Panc1 (cell line): ENCODE measurements at regions not wholly inside any gene's neighbourhood (a gene's known extent, or its start where the extent isn't known, plus 50 kb on each side); places are given as distances from the start of the nearest gene placed in this dataset.

Experiments
- POLR2AphosphoS5 ChIP-seq: IDR thresholded peaks from 2 replicates; pipeline ENCODE4 v1.6.1; 2012; ENCODE audit warnings: mild to moderate bottlenecking, low read depth, low read length, moderate library complexity
- SIN3A ChIP-seq: IDR thresholded peaks from 2 replicates; pipeline ENCODE4 v1.6.1; 2012; ENCODE audit warnings: low read depth, mild to moderate bottlenecking, low read length, moderate library complexity, borderline replicate concordance; ENCODE audit not compliant: insufficient read depth
- TCF7L2 ChIP-seq: IDR thresholded peaks from 2 replicates; pipeline ENCODE4 v1.6.1; 2011; ENCODE audit warnings: mild to moderate bottlenecking, low read depth, low read length, inconsistent platforms
- TF ChIP-seq, protein P1 (sequence below): fragments of 450-650 bp; IDR thresholded peaks from 2 replicates; pipeline ENCODE4 v1.5.1; 2017; ENCODE audit warnings: mild to moderate bottlenecking
- TF ChIP-seq, protein P2 (sequence below), 2 experiments: IDR thresholded peaks; 2 replicates each; pipeline ENCODE4 v1.6.1; 2011 to 2012; ENCODE audit warnings: low read depth in 2 of 2, control low read depth in 1 of 2, low read length in 1 of 2, mild to moderate bottlenecking in 1 of 2, moderate library complexity in 1 of 2; ENCODE audit not compliant: insufficient read depth in 1 of 2

DNA sequence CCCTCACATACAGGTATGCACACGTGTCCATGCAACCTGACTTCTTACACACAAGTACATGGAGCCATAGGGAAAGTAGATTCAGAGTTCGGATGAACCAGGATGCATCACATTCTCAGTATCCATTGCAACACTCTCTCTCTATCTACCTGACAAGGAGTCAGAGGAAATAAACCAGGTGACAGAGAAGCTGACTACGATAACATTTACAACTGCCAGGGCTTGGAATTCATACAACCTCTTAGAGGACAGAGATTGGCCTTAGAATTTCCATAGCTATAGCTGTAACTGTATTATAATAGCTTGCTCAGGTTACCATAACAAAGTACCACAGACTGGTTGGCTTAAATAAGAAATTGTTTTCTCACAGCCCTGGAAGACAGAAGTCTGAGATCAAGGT is 116.9 kb upstream of the PALMD start:
- TF ChIP-seq, protein P1, sequence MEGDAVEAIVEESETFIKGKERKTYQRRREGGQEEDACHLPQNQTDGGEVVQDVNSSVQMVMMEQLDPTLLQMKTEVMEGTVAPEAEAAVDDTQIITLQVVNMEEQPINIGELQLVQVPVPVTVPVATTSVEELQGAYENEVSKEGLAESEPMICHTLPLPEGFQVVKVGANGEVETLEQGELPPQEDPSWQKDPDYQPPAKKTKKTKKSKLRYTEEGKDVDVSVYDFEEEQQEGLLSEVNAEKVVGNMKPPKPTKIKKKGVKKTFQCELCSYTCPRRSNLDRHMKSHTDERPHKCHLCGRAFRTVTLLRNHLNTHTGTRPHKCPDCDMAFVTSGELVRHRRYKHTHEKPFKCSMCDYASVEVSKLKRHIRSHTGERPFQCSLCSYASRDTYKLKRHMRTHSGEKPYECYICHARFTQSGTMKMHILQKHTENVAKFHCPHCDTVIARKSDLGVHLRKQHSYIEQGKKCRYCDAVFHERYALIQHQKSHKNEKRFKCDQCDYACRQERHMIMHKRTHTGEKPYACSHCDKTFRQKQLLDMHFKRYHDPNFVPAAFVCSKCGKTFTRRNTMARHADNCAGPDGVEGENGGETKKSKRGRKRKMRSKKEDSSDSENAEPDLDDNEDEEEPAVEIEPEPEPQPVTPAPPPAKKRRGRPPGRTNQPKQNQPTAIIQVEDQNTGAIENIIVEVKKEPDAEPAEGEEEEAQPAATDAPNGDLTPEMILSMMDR, result no peak
- TF ChIP-seq, protein P2, sequence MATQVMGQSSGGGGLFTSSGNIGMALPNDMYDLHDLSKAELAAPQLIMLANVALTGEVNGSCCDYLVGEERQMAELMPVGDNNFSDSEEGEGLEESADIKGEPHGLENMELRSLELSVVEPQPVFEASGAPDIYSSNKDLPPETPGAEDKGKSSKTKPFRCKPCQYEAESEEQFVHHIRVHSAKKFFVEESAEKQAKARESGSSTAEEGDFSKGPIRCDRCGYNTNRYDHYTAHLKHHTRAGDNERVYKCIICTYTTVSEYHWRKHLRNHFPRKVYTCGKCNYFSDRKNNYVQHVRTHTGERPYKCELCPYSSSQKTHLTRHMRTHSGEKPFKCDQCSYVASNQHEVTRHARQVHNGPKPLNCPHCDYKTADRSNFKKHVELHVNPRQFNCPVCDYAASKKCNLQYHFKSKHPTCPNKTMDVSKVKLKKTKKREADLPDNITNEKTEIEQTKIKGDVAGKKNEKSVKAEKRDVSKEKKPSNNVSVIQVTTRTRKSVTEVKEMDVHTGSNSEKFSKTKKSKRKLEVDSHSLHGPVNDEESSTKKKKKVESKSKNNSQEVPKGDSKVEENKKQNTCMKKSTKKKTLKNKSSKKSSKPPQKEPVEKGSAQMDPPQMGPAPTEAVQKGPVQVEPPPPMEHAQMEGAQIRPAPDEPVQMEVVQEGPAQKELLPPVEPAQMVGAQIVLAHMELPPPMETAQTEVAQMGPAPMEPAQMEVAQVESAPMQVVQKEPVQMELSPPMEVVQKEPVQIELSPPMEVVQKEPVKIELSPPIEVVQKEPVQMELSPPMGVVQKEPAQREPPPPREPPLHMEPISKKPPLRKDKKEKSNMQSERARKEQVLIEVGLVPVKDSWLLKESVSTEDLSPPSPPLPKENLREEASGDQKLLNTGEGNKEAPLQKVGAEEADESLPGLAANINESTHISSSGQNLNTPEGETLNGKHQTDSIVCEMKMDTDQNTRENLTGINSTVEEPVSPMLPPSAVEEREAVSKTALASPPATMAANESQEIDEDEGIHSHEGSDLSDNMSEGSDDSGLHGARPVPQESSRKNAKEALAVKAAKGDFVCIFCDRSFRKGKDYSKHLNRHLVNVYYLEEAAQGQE (IDR thresholded peaks at IDR 0.05; ENCODE audit: insufficient read depth in 1 of 2, low read depth in 2 of 2, low read length in 1 of 2), result no peak
- TF ChIP-seq POLR2AphosphoS5 (no peak), SIN3A (no peak), TCF7L2 (no peak)
